Skin epidermis (tissue), 12 donors: ENCODE measurements at regions not wholly inside any gene's neighbourhood (a gene's known extent, or its start where the extent isn't known, plus 50 kb on each side); places are given as distances from the start of the nearest gene placed in this dataset.
"Not testable (repeated sequence)": the region's sequence is repeated elsewhere in the genome, so short reads cannot be mapped to it uniquely, and the experiment has no call there.

Source experiments
- H3K27ac ChIP-seq, 21 experiments: fragments of 200-600 bp; sonication (generic) in 11 of 21; one replicate each; pipeline ENCODE4 v1.5.0; 2020; ENCODE audit warnings: mild to moderate bottlenecking in 3 of 21, inconsistent platforms in 2 of 21, moderate library complexity in 2 of 21
- H3K4me3 ChIP-seq, 7 experiments: fragments of 200-600 bp; sonication (generic) in 2 of 7; one replicate each; pipeline ENCODE4 v1.5.0; 2020; ENCODE audit warnings: inconsistent platforms in 2 of 7, mild to moderate bottlenecking in 2 of 7, moderate library complexity in 1 of 7

DNA sequence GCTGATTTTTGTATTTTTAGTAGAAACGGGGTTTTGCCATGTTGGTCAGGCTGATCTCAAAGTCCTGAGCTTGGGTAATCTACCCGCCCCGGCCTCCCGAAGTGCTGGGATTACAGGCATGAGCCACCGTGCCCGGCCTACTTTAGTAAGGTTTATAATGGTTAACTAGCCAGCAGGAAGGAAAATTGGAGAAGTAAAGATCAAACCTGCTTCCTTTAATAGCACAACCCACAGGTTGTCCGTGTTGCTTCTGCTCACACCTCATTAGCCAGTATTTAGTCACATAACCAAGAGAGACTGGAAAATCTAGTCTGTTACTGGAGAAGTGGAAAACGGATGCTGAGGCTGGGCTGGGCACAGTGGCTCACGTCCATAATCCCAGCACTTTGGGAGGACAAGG lies 51.9 kb upstream of the TBL1XR1 start:
- Histone ChIP-seq H3K27ac (no peak overlapping the region), H3K4me3 (no peak overlapping the region)

DNA sequence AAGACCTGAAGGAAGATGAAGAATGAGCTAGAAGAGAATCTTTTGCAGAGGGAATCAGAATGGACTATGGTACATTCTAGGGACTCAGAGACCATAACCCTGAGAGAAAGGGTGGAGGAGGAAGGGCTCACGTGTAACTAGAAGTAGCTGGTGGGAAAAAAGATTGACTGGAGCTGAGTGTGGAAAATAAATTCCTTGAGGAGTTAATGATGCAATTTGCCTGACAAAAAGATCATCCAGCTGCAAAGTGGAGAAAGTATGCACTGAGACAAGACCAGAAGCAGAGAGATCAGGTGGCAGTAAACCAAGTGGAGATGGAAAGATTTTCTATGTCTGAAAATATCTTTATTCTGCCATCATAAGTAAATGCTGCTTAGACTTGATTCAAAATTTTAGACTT lies 52.9 kb upstream of the TBL1XR1 start:
- H3K4me3 ChIP-seq, result no peak overlapping the region
- H3K27ac ChIP-seq, result no peak overlapping the region

DNA sequence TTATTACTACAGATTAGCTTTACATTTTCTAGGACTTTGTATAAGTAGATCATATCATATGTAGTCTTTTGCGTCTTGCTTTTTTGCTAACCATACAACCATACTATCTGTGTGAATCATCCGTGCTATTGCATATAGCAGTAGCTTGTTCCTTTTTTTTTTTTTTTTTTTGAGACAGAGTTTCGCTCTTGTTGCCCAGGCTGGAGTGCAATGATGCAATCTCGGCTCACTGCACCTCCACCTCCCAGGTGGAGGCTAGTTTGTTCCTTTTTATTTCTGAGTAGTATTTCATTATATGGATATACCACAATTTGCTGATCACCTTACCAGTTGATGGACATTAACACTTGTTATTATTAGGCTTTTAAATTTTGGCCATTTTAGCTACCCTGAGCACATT lies 54.5 kb upstream of the TBL1XR1 start:
- Histone ChIP-seq H3K27ac (no peak overlapping the region), H3K4me3 (no peak overlapping the region)

GRCh38 chr3:177257006-177257405 lies 59.7 kb upstream of the TBL1XR1 start:
- no peak overlapping the region for H3K27ac ChIP-seq
- H3K4me3 ChIP-seq, result no peak overlapping the region

GRCh38 chr3:177257625-177258024 lies 60.3 kb upstream of the TBL1XR1 start:
- H3K4me3 ChIP-seq, result no peak overlapping the region
- H3K27ac ChIP-seq, result no peak overlapping the region

GRCh38 chr3:177262396-177262795 lies 65.1 kb upstream of the TBL1XR1 start:
- Histone ChIP-seq H3K27ac (no peak overlapping the region), H3K4me3 (no peak overlapping the region)

GRCh38 chr3:177263615-177264368 lies 66.5 kb upstream of the TBL1XR1 start:
- Histone ChIP-seq H3K27ac (no peak overlapping the region), H3K4me3 (no peak overlapping the region)

DNA sequence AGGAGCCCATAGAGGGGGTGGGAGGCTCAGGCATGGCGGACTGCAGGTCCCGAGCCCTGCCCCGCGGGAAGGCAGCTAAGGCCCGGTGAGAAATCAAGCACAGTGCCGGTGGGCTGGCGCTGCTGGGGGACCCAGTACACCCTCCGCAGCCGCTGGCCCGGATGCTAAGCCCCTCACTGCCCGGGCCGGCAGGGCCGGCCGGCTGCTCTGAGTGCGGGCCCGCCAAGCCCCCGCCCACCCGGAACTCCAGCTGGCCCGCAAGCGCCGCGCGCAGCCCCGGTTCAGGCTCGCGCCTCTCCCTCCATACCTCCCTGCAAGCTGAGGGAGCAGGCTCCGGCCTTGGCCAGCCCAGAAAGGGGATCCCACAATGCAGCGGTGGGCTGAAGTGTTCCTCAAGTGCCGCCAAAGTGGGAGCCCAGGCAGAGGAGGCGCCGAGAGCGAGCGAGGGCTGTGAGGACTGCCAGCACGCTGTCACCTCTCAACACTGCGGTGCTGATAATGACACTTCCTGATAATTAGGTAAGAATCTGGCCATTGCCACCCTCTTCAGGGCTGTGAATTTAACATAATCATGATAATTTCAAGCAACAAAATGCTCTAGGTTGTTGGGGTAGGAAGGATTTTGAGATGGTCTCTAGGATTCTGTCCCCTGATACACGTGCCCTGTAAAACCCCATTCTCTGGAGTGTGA lies 74.7 kb upstream of the TBL1XR1 start:
- not testable (repeated sequence) for H3K27ac ChIP-seq, H3K4me3 ChIP-seq

DNA sequence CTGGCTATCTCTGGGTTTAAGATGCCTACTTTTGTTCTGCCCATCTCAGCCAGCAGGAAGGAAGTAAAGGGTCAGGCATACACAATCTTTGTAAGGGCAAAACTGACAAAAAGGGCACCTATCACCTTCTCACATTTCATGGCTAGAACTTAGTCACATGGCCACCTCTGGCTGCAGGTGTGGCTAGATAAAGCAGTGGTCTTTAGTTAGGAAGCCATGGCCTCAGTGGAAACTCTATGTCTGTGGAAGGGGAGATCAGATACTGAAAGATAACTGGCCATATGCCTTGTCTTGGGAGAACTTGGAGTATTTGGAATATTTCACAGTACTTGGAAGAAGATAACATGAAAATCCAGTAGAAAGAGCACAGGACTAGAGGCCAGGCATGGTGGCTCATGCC lies 80.7 kb upstream of the TBL1XR1 start:
- no peak overlapping the region for H3K27ac ChIP-seq

DNA sequence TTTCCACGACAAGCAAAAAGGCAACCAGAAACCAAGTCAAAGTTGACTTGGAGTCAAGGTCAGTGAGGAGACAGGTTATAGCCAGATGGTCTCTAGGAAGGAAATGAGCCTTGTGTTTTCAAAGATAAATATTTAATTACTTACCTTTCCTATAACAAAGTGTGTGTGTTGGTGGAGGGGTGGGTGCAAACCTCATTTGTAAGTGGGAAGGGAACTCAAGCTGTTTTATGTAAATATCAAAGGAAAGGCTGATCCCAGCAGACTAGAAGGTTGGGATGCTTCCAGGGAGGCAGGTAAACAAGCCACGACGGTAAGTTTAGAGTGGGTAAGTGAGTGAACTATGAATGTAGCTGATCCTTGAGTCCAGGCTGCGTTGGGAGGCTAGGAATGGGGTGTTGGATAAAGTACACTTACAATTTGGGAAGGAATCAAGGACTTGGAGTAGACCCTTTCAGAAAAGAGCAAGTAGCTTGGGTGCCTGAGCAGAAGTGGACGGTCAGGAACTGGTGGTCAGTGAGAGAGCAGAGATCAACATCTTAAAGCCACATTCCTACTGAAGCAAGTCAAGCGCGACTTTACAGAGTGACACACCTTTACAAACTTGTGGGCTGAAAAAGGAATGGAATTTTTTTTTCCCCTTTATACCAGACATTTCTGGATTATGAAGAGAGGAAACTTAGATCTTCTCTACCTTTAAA lies 82.0 kb upstream of the TBL1XR1 start:
- no peak overlapping the region for H3K4me3 ChIP-seq
- no peak overlapping the region for H3K27ac ChIP-seq

More for the DNA sequence above, 80.7 kb upstream of the TBL1XR1 start:
- H3K4me3 ChIP-seq, result no peak overlapping the region

DNA sequence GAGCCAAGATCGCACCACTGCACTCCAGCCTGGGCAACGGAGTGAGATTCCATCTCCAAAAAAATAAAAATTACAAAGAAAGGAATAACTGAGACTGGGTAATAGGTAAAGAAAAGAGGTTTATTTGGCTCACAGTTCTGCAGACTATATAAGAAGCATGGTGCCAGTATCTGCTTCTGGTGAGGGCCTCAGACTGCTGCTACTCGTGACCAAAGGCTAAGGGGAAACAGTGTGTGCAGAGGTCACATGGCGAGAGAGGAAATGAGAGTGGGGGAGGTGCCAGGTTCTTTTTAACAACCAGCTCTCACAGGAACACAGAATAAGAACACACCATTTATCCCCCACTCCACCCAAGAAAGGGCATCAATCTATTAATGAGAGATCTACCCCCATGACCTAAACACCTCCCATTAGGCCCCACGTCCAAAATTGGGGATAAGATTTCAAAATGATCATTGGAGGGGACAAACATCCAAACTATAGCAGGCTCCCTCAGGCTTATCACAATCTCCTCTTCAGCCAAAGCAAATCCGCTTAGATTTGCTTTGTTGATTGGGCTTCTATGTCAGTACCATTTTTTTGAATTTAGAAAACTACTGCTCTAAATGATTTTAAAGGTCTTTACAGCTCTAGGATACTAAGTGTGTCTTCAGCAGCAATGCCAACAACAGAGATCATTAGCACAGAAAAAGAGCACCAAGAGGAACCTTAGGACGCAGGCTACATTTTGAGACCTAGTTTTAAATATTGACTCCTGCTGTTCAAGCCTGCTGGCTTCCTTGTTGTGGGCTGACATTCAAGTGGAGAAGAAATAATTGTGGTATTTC lies 84.2 kb upstream of the TBL1XR1 start:
- Histone ChIP-seq H3K27ac (peak overlapping the region in 1 of 21 experiments; percentile 9), H3K4me3 (no peak overlapping the region)

DNA sequence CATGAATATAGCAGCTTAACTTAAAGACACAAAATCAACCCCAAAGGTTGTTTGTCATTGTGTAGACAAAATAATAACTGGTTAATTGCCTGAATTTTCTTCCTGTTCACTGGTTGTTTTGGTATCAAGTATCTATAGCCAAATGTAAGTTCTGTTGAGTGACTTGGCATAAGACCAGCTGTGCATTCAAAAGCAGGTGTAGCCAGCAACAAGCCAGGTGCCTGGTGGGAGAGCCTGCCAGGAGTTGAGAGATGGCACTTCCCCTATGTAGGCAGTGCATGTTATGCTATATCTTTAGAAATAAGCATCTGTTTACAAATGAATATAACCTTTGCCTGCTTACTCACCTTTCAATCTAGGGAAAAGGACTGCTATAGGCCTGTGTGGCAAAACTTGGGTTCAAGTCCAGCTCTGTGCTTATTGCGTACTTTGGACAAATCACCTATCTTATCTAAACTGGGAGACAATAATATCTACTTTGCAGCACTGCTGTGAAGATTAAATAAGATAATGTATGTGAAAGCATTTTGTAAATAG lies 84.9 kb upstream of the TBL1XR1 start:
- no peak overlapping the region for H3K4me3 ChIP-seq
- H3K27ac ChIP-seq, result peak overlapping the region in 1 of 21 experiments; percentile 9

- Histone ChIP-seq H3K27ac (no peak overlapping the region), H3K4me3 (no peak overlapping the region)
Observed at GRCh38 chr3:177283983-177284382, 86.7 kb upstream of the TBL1XR1 start.

GRCh38 chr3:177284383-177284881 lies 87.2 kb upstream of the TBL1XR1 start:
- Histone ChIP-seq H3K4me3 (no peak overlapping the region), H3K27ac (peak overlapping the region in 3 of 21 experiments; percentile 6 to 13 (median 7))

DNA sequence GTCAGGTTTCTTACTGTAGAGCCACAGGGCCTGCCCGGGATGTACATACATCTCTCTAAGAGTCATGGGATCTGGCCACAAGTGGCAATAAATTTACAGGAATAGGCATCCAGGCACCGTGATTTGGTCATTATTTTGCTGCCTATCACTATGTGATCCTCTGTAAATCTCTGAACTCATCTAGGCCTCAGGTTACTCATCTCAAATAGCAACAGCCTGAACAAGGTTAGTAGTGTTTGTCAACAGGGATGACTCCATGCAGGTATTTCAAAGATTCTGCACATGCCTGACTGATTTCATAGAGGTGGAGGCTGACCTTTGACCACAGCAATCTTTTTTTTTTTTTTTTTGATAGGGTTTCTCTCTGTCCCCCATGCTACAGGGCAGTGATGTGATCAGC lies 88.8 kb upstream of the TBL1XR1 start:
- Histone ChIP-seq H3K27ac (no peak overlapping the region), H3K4me3 (no peak overlapping the region)

GRCh38 chr3:177287231-177287630 lies 89.9 kb upstream of the TBL1XR1 start:
- Histone ChIP-seq H3K27ac (no peak overlapping the region), H3K4me3 (no peak overlapping the region)

DNA sequence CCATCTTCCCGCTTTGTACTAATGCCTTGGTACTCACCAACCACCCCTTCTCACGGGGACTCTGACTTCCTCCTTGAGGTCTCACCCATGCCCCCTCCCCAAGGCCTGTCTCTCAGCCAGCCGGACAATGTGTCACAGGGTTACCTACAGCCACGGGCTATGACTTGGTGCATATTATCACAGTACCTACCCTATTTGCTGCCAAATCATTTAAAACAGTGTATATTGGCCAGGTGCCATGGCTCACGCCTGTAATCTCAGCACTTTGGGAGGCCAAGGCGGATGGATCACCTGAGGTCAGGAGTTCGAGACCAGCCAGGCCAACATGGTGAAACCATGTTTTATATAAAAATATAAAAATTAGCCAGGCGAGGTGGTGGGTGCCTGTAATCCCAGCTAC lies 93.4 kb upstream of the TBL1XR1 start:
- H3K4me3 ChIP-seq, result no peak overlapping the region
- no peak overlapping the region for H3K27ac ChIP-seq

DNA sequence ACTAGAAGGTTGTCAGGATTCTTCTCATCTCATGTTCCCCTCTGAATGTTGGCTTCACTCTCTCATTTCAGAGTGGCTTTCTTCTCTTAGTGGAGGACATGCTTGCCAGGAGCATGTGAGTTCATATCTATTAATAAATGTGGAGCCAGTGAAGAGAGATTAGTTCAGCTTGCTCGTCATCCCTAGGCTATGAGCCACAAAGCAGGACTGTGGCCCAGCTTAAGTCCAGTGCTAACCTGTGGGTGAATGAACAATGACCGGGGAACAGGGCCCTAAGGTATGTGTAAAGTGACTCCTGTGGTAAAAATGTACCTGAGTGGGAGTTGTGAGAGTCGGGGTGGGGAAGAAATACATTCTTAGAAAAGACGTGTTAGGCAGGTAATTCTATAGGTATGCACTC lies 96.9 kb upstream of the TBL1XR1 start:
- H3K4me3 ChIP-seq, result no peak overlapping the region
- no peak overlapping the region for H3K27ac ChIP-seq

DNA sequence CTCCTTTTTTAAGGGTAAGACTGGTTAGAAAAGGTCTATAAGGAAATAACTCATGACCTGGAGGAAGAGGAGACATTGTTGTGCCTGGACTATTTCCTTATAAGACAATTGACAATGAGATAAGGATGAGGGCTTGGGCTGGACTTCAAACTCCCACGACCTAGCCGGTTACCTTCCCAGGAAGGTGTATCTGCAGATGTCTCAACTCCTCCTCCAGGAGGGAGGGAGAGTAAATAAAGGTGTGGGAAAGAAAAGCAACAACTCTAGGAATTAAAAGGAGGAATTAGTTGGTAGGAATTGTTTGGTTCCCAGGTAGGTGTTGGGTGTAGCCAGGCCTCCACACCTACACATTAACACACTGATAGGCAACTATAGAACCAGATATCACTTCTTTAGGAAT lies 97.8 kb upstream of the TBL1XR1 start:
- H3K4me3 ChIP-seq, result no peak overlapping the region
- no peak overlapping the region for H3K27ac ChIP-seq

GRCh38 chr3:177299250-177299649 lies 102.0 kb upstream of the TBL1XR1 start:
- Histone ChIP-seq H3K4me3 (no peak overlapping the region), H3K27ac (no peak overlapping the region)
